HCT116 (cell line): ENCODE measurements at regions not wholly inside any gene's neighbourhood (a gene's known extent, or its start where the extent isn't known, plus 50 kb on each side); places are given as distances from the start of the nearest gene placed in this dataset.
"Not testable (repeated sequence)": the region's sequence is repeated elsewhere in the genome, so short reads cannot be mapped to it uniquely, and the experiment has no call there.

Source experiments
- ATAC-seq: fragments of 200-7000 bp; cut with Tn5 transposase; 2 replicates; pipeline ENCODE4 v1.9.1; 2020; ENCODE audit warnings: mild to moderate bottlenecking, moderate library complexity
- BruUV-seq: library from RNA; stranded (reverse); fragments of 400-500 nt; replicated peaks from 2 replicates; lab custom pipeline; 2021; lab: Mats Ljungman, UMichigan
- CTCF ChIA-PET: fragments of 300-600 bp; sonication (Branson Sonifier 250); formaldehyde crosslinking; loops from one replicate; lab custom pipeline; 2021; ENCODE audit warnings: antibody characterized with exemption; lab: Charles Lee
- POLR2A ChIA-PET: fragments of 300-600, 350-600 bp; sonication (Branson Sonifier 250); formaldehyde crosslinking; loops from one replicate; lab custom pipeline; 2021; ENCODE audit warnings: antibody characterized with exemption; lab: Charles Lee
- RAD21 ChIA-PET, 2 experiments: fragments of 300-600 bp; sonication (Branson Sonifier 250); formaldehyde crosslinking; loops; one replicate each; lab custom pipeline; 2023; ENCODE audit warnings: low total read pairs in 2 of 2; ENCODE audit not compliant: uncharacterized antibody in 2 of 2, unreplicated experiment in 2 of 2, low non-redundant PET in 1 of 2; lab: Charles Lee
- DNase-seq: peaks from one replicate; pipeline ENCODE4 v3.0.0-alpha.2; 2010; ENCODE audit warnings: low read depth, low spot score
- H2AFZ ChIP-seq: fragments of 200-600 bp; shearing (Covaris generic), sonication (generic); 2 replicates; pipeline ENCODE4 v1.6.1; 2017; ENCODE audit warnings: low read depth, mixed run types, mixed read lengths, antibody characterized with exemption, low read length; ENCODE audit not compliant: poor library complexity, severe bottlenecking
- H3K27ac ChIP-seq: 2 replicates; pipeline ENCODE4 v1.5.1; 2012; ENCODE audit warnings: low read depth, low read length
- H3K27me3 ChIP-seq: fragments of 200-600 bp; sonication (generic); 2 replicates; pipeline ENCODE4 v1.6.1; 2016; ENCODE audit warnings: mixed run types, low read length, mixed read lengths; ENCODE audit not compliant: insufficient read depth
- H3K36me3 ChIP-seq, 2 experiments: fragments of 200-500 bp in 1 of 2; fragments of 200-600 bp in 1 of 2; sonication (Bioruptor generic) in 1 of 2; sonication (generic) in 1 of 2; 2 replicates each; pipeline versions ENCODE4 v1.5.1 to v1.6.1; 2014 to 2016; ENCODE audit warnings: low read length in 2 of 2, inconsistent platforms in 1 of 2, mixed read lengths in 1 of 2, mixed run types in 1 of 2; ENCODE audit not compliant: insufficient read depth in 2 of 2, control insufficient read depth in 1 of 2
- H3K4me1 ChIP-seq, 2 experiments: fragments of 200-600 bp in 1 of 2; sonication (generic) in 1 of 2; 2 replicates each; pipeline versions ENCODE4 v1.5.1 to v1.6.1; 2012 to 2017; ENCODE audit warnings: low read length in 2 of 2, inconsistent platforms in 1 of 2, mild to moderate bottlenecking in 1 of 2, mixed read lengths in 1 of 2, mixed run types in 1 of 2, moderate library complexity in 1 of 2; ENCODE audit not compliant: insufficient read depth in 2 of 2, control insufficient read depth in 1 of 2
- H3K4me2 ChIP-seq: fragments of 200-600 bp; sonication (generic); 2 replicates; pipeline ENCODE4 v1.6.1; 2017; ENCODE audit warnings: mixed run types, low read length, mixed read lengths
- H3K4me3 ChIP-seq, 2 experiments: fragments of 200-600 bp in 1 of 2; sonication (generic) in 1 of 2; replicated peaks in 1 of 2; 2 replicates each; pipeline ENCODE4 v1.5.1; 2011 to 2016; ENCODE audit warnings: low read length in 2 of 2, control low read depth in 1 of 2, low read depth in 1 of 2, mild to moderate bottlenecking in 1 of 2, mixed read lengths in 1 of 2, mixed run types in 1 of 2
- H3K79me2 ChIP-seq: fragments of 200-600 bp; sonication (generic); 2 replicates; pipeline ENCODE4 v1.6.1; 2017; ENCODE audit warnings: mild to moderate bottlenecking, mixed run types, low read length, moderate library complexity, mixed read lengths; ENCODE audit not compliant: insufficient read depth
- H3K9ac ChIP-seq: fragments of 200-600 bp; sonication (generic); 2 replicates; pipeline ENCODE4 v1.6.1; 2016; ENCODE audit warnings: low read length, mixed read lengths
- H3K9me2 ChIP-seq: fragments of 200-600 bp; sonication (generic), shearing (Covaris generic); 2 replicates; pipeline ENCODE4 v1.6.1; 2017; ENCODE audit warnings: mixed run types, mild to moderate bottlenecking, moderate library complexity; ENCODE audit not compliant: insufficient read depth
- H3K9me3 ChIP-seq, 2 experiments: fragments of 200-500 bp in 1 of 2; fragments of 200-600 bp in 1 of 2; sonication (Bioruptor generic) in 1 of 2; sonication (generic) in 1 of 2; 2 replicates each; pipeline ENCODE4 v1.6.1; 2014 to 2017; ENCODE audit warnings: low read length in 2 of 2, mixed read lengths in 2 of 2, inconsistent platforms in 1 of 2, low read depth in 1 of 2, mild to moderate bottlenecking in 1 of 2, mixed run types in 1 of 2, moderate library complexity in 1 of 2; ENCODE audit not compliant: control insufficient read depth in 1 of 2, insufficient read depth in 1 of 2
- H4K20me1 ChIP-seq: fragments of 200-600 bp; sonication (generic), shearing (Covaris generic); 2 replicates; pipeline ENCODE4 v1.6.1; 2017; ENCODE audit warnings: mixed run types, mild to moderate bottlenecking, moderate library complexity; ENCODE audit not compliant: insufficient read depth
- ELF1 ChIP-seq: IDR thresholded peaks from 2 replicates; pipeline ENCODE4 v1.6.1; 2012; ENCODE audit warnings: low read depth, borderline replicate concordance
- EZH2phosphoT487 ChIP-seq: fragments of 200-600 bp; IDR thresholded peaks from 2 replicates; pipeline ENCODE4 v1.6.1; 2018; ENCODE audit warnings: antibody characterized with exemption, borderline replicate concordance
- FOSL1 ChIP-seq: IDR thresholded peaks from 2 replicates; pipeline ENCODE4 v1.6.1; 2012; ENCODE audit warnings: low read depth
- POLR2A ChIP-seq: IDR thresholded peaks from 2 replicates; pipeline ENCODE4 v1.7.0; 2011; ENCODE audit warnings: borderline replicate concordance; ENCODE audit not compliant: insufficient read depth, insufficient read length; ENCODE audit errors: extremely low read depth
- RAD21 ChIP-seq: IDR thresholded peaks from 2 replicates; pipeline ENCODE4 v1.6.1; 2012; ENCODE audit warnings: low read depth, mild to moderate bottlenecking
- SIN3A ChIP-seq: IDR thresholded peaks from 2 replicates; pipeline ENCODE4 v1.6.1; 2012; ENCODE audit warnings: low read depth
- TCF7L2 ChIP-seq: IDR thresholded peaks from 2 replicates; pipeline ENCODE4 v1.7.0; 2011; ENCODE audit warnings: borderline replicate concordance, inconsistent platforms; ENCODE audit not compliant: insufficient read depth, insufficient read length; ENCODE audit errors: extremely low read depth
- ZFX ChIP-seq: fragments of 450-650 bp; IDR thresholded peaks from 2 replicates; pipeline ENCODE4 v1.6.1; 2017
- intact Hi-C: fragments of 100-400 bp; cut with micrococcal nuclease; formaldehyde crosslinking; loops from 2 replicates; pipeline ENCODE4 v1.10.0; 2022
- TF ChIP-seq, protein P1 (sequence below), 3 experiments: fragments of 200-600 bp in 1 of 3; sonication (generic) in 1 of 3; IDR thresholded peaks in 2 of 3; conservative IDR thresholded peaks in 1 of 3; 2 replicates each; pipeline ENCODE4 v1.5.1; 2012 to 2017; ENCODE audit warnings: low read depth in 2 of 3, low read length in 2 of 3, antibody characterized with exemption in 1 of 3, borderline replicate concordance in 1 of 3, control low read depth in 1 of 3, mild to moderate bottlenecking in 1 of 3, mixed read lengths in 1 of 3, mixed run types in 1 of 3, moderate library complexity in 1 of 3; ENCODE audit not compliant: insufficient read depth in 1 of 3
- TF ChIP-seq, protein P2 (sequence below): IDR thresholded peaks from 2 replicates; pipeline ENCODE4 v1.6.1; 2012

DNA sequence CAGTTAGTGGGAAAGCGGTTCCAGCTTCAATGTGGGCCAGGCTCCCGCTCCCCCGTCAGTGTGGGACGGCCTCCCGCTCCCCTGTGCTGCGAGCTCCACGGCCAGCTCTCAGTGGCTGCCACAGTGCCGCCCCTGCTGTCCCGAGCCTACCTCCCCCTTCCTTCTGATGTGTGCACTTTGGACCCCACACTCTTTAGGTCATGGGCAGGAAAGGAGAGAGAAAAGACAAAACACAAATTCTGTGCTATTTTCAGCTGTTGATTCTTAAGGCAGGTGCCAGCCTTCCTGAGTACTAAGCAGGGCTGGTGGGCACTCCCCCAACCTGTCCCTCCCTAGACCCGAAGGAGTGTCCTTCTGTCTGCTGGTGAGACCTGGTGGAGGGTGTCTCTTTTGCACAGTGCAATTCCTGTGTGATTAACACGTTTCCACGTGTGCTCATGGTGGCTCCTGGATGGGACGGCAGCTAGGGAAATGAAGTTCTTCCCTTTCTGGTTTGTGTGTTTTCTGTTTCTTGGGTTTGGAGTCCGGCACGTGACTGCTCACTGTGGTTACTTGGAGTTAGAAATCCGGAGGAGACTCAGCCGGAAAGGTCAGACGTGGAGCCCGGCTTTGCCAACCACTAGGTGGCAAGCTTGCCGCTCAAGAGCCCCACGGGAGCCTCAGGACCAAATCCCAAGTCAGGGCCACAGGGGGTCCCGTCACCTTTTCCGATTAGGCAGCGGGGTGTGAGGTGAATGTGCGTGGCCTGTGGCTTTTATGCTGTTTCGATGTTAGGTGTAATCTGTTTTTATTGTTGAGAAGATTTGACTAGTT, 130.3 kb downstream of the LAT start:
- DNase-seq (peak; percentile 22), ATAC-seq (peak; percentile 98)
- H3K27me3 ChIP-seq, H4K20me1 ChIP-seq, CTCF ChIA-PET, H3K9me2 ChIP-seq, H3K4me3 ChIP-seq, H3K4me1 ChIP-seq, BruUV-seq, POLR2A ChIA-PET, RAD21 ChIA-PET, H3K79me2 ChIP-seq, H3K27ac ChIP-seq, H3K9me3 ChIP-seq, H3K36me3 ChIP-seq: not testable (repeated sequence)
- H3K4me2 ChIP-seq, result peak overlapping the region; percentile 64
- TF ChIP-seq, protein P1, sequence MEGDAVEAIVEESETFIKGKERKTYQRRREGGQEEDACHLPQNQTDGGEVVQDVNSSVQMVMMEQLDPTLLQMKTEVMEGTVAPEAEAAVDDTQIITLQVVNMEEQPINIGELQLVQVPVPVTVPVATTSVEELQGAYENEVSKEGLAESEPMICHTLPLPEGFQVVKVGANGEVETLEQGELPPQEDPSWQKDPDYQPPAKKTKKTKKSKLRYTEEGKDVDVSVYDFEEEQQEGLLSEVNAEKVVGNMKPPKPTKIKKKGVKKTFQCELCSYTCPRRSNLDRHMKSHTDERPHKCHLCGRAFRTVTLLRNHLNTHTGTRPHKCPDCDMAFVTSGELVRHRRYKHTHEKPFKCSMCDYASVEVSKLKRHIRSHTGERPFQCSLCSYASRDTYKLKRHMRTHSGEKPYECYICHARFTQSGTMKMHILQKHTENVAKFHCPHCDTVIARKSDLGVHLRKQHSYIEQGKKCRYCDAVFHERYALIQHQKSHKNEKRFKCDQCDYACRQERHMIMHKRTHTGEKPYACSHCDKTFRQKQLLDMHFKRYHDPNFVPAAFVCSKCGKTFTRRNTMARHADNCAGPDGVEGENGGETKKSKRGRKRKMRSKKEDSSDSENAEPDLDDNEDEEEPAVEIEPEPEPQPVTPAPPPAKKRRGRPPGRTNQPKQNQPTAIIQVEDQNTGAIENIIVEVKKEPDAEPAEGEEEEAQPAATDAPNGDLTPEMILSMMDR (IDR thresholded peaks at IDR 0.05 in 2 of 3, conservative IDR thresholded peaks at IDR 0.05 in 1 of 3; ENCODE audit: borderline replicate concordance in 1 of 3, insufficient read depth in 1 of 3, low read depth in 2 of 3, low read length in 2 of 3), result peak; percentile 63 to 72 (median 72); a peak in 5 of 6 replicates
- peak; percentile 72 for TF ChIP-seq RAD21
- TF ChIP-seq, protein P2, sequence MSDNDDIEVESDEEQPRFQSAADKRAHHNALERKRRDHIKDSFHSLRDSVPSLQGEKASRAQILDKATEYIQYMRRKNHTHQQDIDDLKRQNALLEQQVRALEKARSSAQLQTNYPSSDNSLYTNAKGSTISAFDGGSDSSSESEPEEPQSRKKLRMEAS, result peak; percentile 31; the same call in 1 of the 2 replicates
- peak overlapping the region; percentile 92 for H2AFZ ChIP-seq
- intact Hi-C loops, result loop anchor here (10.0 kb wide), 1 partner anchor 910 kb away; the partner anchor contains the start of gene C16orf92
- peak overlapping the region; percentile 30; the same call in 1 of the 2 replicates for H3K9ac ChIP-seq

DNA sequence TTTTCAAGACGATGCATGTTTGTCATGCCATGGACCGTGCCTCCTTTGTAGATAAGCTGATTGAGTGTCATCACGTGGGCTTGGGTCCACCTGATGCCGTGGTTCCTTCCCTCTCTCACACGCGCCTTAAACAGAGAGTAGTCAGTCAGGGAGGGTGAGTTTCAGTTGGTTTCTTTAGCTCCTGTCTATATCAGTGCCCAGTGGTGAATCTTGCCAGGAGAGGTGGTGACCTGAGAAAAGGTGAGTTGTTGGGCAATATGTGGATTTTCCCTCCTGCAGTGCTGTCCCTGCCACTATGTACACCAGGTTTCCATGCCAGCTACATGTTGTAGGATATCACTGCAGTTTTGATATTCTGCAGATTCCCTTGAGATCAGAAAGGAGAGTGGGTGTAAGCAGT, 129.7 kb downstream of the LAT start:
- Histone ChIP-seq H3K4me3 (no peak overlapping the region), H3K27ac (no peak overlapping the region), H4K20me1 (no peaks in the 10 kb centered on the region), H3K9ac (no peak overlapping the region), H3K9me3 (no peaks in the 10 kb centered on the region), H2AFZ (no peak overlapping the region), H3K36me3 (no peaks in the 10 kb centered on the region), H3K4me2 (no peak overlapping the region), H3K27me3 (no peaks in the 10 kb centered on the region; the same call in 1 of the 2 replicates), H3K79me2 (no peaks in the 10 kb centered on the region), H3K4me1 (peaks cover 4 to 7% of the 10 kb centered on the region in 2 experiments; a peak in 3 of 4 replicates), H3K9me2 (no peaks in the 10 kb centered on the region)
- DNase-seq (no peak), ATAC-seq (no peak)
- ChIA-PET POLR2A (no interaction called here), CTCF (no interaction called here), RAD21 (no interaction called here)
- BruUV-seq, result no TSS peak
- intact Hi-C loops, result loop anchor here (10.0 kb wide), 1 partner anchor 910 kb away; the partner anchor contains the start of gene C16orf92
- TF ChIP-seq SIN3A (no peak), ELF1 (no peak), EZH2phosphoT487 (no peak), ZFX (no peak), TCF7L2 (no peak), RAD21 (no peak), POLR2A (no peak), FOSL1 (no peak)
- TF ChIP-seq, protein P2, result no peak
- TF ChIP-seq, all 23 proteins: peak for 0

- DNase-seq, H2AFZ ChIP-seq, BruUV-seq, H3K4me2 ChIP-seq, CTCF ChIA-PET, H3K9me2 ChIP-seq, RAD21 ChIA-PET, H3K4me3 ChIP-seq, H3K79me2 ChIP-seq, H3K9ac ChIP-seq, H3K27ac ChIP-seq, H3K9me3 ChIP-seq, H3K27me3 ChIP-seq, H3K4me1 ChIP-seq, POLR2A ChIA-PET, H4K20me1 ChIP-seq, H3K36me3 ChIP-seq, ATAC-seq: not testable (repeated sequence)
- intact Hi-C loops, result loop anchor here (10.0 kb wide), 1 partner anchor 911 kb away; the partner anchor contains the start of gene C16orf92
These were observed 128.6 kb downstream of the LAT start for GRCh38 chr16:29113446-29113845.
